Loucy (cell line): ENCODE measurements at regions not wholly inside any gene's neighbourhood (a gene's known extent, or its start where the extent isn't known, plus 50 kb on each side); places are given as distances from the start of the nearest gene placed in this dataset.
"Not testable (repeated sequence)": the region's sequence is repeated elsewhere in the genome, so short reads cannot be mapped to it uniquely, and the experiment has no call there.

Experiments
- EZH2phosphoT487 ChIP-seq: fragments of 200-600 bp; IDR thresholded peaks from 2 replicates; pipeline ENCODE4 v1.6.1; 2018; ENCODE audit warnings: antibody characterized with exemption, mild to moderate bottlenecking, moderate library complexity, borderline replicate concordance
- TF ChIP-seq, protein P1 (sequence below): fragments of 200-600 bp; sonication (generic); conservative IDR thresholded peaks from 2 replicates; pipeline ENCODE4 v1.5.1; 2014; ENCODE audit warnings: mild to moderate bottlenecking, antibody characterized with exemption, low read length

DNA sequence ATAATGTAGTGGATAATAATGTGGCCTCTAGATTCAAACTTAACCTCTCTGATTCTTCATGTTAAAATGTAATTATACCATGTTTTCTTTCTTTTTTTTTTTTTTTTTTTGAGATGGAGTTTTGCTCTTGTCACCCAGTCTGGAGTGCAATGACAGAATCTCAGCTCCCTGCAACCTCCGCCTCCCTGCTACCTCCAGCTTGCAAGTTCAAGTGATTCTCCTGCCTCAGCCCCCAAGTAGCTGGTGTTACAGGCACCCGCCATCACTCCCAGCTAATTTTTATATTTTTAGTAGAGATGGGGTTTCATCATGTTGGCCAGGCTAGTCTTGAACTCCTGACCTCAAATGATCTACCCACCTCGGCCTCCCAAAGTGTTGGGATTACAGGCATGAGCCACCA is 1069.3 kb upstream of the MIR17HG start:
- TF ChIP-seq, protein P1, sequence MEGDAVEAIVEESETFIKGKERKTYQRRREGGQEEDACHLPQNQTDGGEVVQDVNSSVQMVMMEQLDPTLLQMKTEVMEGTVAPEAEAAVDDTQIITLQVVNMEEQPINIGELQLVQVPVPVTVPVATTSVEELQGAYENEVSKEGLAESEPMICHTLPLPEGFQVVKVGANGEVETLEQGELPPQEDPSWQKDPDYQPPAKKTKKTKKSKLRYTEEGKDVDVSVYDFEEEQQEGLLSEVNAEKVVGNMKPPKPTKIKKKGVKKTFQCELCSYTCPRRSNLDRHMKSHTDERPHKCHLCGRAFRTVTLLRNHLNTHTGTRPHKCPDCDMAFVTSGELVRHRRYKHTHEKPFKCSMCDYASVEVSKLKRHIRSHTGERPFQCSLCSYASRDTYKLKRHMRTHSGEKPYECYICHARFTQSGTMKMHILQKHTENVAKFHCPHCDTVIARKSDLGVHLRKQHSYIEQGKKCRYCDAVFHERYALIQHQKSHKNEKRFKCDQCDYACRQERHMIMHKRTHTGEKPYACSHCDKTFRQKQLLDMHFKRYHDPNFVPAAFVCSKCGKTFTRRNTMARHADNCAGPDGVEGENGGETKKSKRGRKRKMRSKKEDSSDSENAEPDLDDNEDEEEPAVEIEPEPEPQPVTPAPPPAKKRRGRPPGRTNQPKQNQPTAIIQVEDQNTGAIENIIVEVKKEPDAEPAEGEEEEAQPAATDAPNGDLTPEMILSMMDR = not testable (repeated sequence)
- TF ChIP-seq EZH2phosphoT487 = not testable (repeated sequence)
